Head of caudate nucleus (tissue), 42 donors: ENCODE measurements at regions not wholly inside any gene's neighbourhood (a gene's known extent, or its start where the extent isn't known, plus 50 kb on each side); places are given as distances from the start of the nearest gene placed in this dataset.

ENCODE experiments used
- DNase-seq, 42 donors: peaks; one replicate each; pipeline versions ENCODE4 v3.0.0 to v3.0.0-alpha.2; 2020 to 2021; ENCODE audit warnings: mixed read lengths in 7 of 42
- intact Hi-C: fragments of 100-400 bp; cut with DNase I; formaldehyde crosslinking; loops from one replicate; pipeline ENCODE4 v1.15.0; 2022

GRCh38 chr13:34322014-34322742 is 504.2 kb downstream of the RFC3 start:
- intact Hi-C loops = no loop called here
- no peak for DNase-seq

- intact Hi-C loops = no loop called here
- DNase-seq = no peak
Observed at GRCh38 chr13:34322743-34323074, 504.8 kb downstream of the RFC3 start.

GRCh38 chr13:34335014-34336007 is 517.4 kb downstream of the RFC3 start:
- intact Hi-C loops = no loop called here
- DNase-seq = no peak

- intact Hi-C loops = no loop called here
- DNase-seq = no peak
Observed at GRCh38 chr13:34338102-34338501, 520.2 kb downstream of the RFC3 start.

- intact Hi-C loops = no loop called here
- no peak for DNase-seq
Observed at GRCh38 chr13:34340534-34340933, 522.6 kb downstream of the RFC3 start.

GRCh38 chr13:34343413-34343940 is 525.5 kb downstream of the RFC3 start:
- intact Hi-C loops = no loop called here
- no peak for DNase-seq

GRCh38 chr13:34344816-34345215 is 526.9 kb downstream of the RFC3 start:
- intact Hi-C loops = no loop called here
- DNase-seq = no peak

GRCh38 chr13:34345258-34345965 is 527.5 kb downstream of the RFC3 start:
- no peak for DNase-seq
- intact Hi-C loops = no loop called here

- DNase-seq = no peak
- intact Hi-C loops = no loop called here
Observed at GRCh38 chr13:34346626-34347025, 528.7 kb downstream of the RFC3 start.

GRCh38 chr13:34347784-34348573 is 530.0 kb downstream of the RFC3 start:
- no peak for DNase-seq
- intact Hi-C loops = no loop called here

GRCh38 chr13:34349091-34349722 is 531.3 kb downstream of the RFC3 start:
- intact Hi-C loops = no loop called here
- DNase-seq = peak in 2 of 42 donors; percentile 2 to 8

- DNase-seq = no peak
- intact Hi-C loops = no loop called here
Observed at GRCh38 chr13:34350671-34351070, 532.7 kb downstream of the RFC3 start.

GRCh38 chr13:34351134-34351533 is 533.2 kb downstream of the RFC3 start:
- no peak for DNase-seq
- intact Hi-C loops = no loop called here

- intact Hi-C loops = no loop called here
- no peak for DNase-seq
Observed at GRCh38 chr13:34352958-34353357, 535.0 kb downstream of the RFC3 start.

GRCh38 chr13:34356686-34357434 is 538.9 kb downstream of the RFC3 start:
- intact Hi-C loops = no loop called here
- DNase-seq = no peak

- no peak for DNase-seq
Observed at GRCh38 chr13:34357435-34358232, 539.7 kb downstream of the RFC3 start.

More at GRCh38 chr13:34357435-34358232, 539.7 kb downstream of the RFC3 start:
- intact Hi-C loops = no loop called here
